GM19468 (cell line): ENCODE measurements at regions not wholly inside any gene's neighbourhood (a gene's known extent, or its start where the extent isn't known, plus 50 kb on each side); places are given as distances from the start of the nearest gene placed in this dataset.
"Not testable (repeated sequence)": the region's sequence is repeated elsewhere in the genome, so short reads cannot be mapped to it uniquely, and the experiment has no call there.

Experiments used
- ATAC-seq: cut with Tn5 transposase; IDR thresholded peaks from one replicate; pipeline ENCODE4 v1.9.1; 2021; ENCODE audit warnings: mild to moderate bottlenecking, moderate library complexity, moderate number of reproducible peaks; ENCODE audit not compliant: unreplicated experiment; ENCODE audit errors: extremely low read depth

GRCh38 chr5:89800735-89801134 is 608.8 kb downstream of the CETN3 start:
- ATAC-seq: not testable (repeated sequence)

- ATAC-seq: not testable (repeated sequence)
Measured at GRCh38 chr5:89794504-89794903, 615.1 kb downstream of the CETN3 start.

GRCh38 chr5:89779734-89780133 is 629.8 kb downstream of the CETN3 start:
- ATAC-seq: not testable (repeated sequence)

GRCh38 chr5:89777758-89778157 is 631.8 kb downstream of the CETN3 start:
- no peak for ATAC-seq

- ATAC-seq: no peak
Measured at GRCh38 chr5:89769975-89770374, 639.6 kb downstream of the CETN3 start.

DNA sequence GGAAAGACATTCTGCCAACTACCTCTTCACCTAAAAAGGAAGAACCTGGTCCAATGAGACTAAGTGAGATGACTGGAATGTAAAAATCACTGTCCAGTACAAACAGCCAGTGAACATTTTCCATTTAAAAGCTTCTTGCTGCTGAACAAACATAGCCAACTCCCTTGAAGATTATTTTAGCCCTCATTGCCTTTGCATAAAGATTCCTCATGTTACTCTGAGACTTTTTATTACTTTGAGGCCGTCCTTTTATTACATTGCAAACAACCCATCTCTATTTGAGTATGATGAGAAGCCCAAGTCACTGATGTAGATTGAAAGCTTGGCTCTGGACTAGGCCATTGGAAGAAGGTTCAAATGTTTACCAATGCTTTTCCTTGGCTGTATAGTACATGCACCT is 649.8 kb downstream of the CETN3 start:
- no peak for ATAC-seq

- ATAC-seq: no peak
Measured at GRCh38 chr5:89758146-89758545, 651.4 kb downstream of the CETN3 start.

GRCh38 chr5:89756955-89757354 is 652.6 kb downstream of the CETN3 start:
- no peak for ATAC-seq

GRCh38 chr5:89755024-89755423 is 654.5 kb downstream of the CETN3 start:
- ATAC-seq: no peak

- ATAC-seq: no peak
Measured at GRCh38 chr5:89735082-89735481, 674.5 kb downstream of the CETN3 start.

DNA sequence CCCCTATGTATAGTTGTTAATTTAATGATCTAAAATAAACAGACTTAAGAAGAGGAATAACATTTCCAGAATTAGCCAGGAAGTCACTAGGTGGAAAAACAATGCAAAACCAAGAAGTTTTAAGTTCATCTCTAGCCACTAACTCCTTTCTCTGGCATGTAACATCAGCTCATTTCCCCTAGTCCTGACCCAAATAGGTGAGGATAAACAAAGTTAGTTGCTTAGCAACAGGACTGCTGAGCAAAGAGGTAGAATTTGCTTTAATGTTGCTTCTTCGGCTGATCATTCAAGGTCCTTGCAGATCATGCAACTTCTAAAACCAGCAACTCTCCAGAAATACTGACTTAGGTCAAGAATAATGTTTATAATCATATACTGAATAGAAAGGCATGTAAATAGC is 675.8 kb downstream of the CETN3 start:
- no peak for ATAC-seq

- ATAC-seq: no peak
Measured at GRCh38 chr5:89729623-89730301, 679.8 kb downstream of the CETN3 start.

GRCh38 chr5:89728750-89729149 is 680.8 kb downstream of the CETN3 start:
- no peak for ATAC-seq

DNA sequence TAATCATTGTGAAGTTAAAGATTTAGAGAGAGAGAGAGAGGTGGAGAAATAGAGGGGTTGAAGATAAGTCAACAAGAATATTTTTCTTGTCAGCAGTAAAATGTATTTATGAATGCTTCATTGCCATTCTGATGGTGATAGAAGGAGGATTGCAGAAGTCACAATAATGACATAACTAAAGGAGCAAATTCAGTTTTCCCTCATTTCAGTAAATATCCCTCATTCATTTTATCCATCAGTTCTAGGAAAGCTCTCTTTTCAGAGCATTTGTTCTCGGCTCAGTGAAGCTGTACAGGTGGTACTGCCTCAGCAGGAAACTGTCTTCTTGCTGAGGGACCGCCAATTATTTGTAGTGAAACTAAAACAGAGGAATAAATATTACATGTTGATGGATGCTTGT is 681.4 kb downstream of the CETN3 start:
- no peak for ATAC-seq

GRCh38 chr5:89724379-89725095 is 685.0 kb downstream of the CETN3 start:
- ATAC-seq: no peak

- no peak for ATAC-seq
Measured at GRCh38 chr5:89723907-89724306, 685.6 kb downstream of the CETN3 start.

DNA sequence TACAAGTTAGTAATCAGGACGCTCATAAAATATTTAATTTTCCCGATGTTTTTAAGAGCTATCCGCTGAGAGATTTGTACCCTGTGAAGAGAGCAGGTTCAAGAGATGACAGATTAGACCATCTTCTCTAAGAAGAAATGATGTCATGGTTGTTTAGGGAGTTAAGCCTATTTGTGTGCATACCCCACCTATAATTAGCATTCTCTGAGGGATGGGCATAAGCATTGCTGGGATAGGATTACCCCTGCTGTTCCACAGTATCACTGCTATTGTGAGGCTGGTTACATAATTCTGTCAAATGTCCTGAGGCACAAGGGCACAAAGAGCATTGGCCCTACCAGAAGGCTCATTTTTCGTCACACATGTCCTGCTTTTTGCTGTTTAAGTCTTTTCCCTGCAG is 687.0 kb downstream of the CETN3 start:
- ATAC-seq: no peak

DNA sequence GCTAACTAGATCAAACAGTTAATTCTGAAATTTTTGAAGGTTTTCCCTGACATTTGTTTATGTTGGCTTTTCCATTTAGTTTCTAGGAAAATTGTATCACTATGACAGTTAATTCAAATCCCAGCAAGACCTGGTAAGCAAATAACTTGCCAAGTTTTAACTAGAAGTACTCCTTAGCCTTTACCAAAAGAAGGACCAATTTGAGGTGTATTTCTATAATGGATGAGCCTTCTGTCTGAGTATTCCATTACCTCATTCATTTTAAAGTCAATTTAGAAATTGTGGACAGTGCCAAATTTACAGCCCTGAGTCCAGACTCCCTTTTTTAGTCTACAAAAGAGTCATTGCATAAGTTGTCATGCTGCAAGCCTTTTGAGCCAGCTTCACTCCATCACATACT is 687.6 kb downstream of the CETN3 start:
- no peak for ATAC-seq

GRCh38 chr5:89721353-89721752 is 688.2 kb downstream of the CETN3 start:
- ATAC-seq: no peak

DNA sequence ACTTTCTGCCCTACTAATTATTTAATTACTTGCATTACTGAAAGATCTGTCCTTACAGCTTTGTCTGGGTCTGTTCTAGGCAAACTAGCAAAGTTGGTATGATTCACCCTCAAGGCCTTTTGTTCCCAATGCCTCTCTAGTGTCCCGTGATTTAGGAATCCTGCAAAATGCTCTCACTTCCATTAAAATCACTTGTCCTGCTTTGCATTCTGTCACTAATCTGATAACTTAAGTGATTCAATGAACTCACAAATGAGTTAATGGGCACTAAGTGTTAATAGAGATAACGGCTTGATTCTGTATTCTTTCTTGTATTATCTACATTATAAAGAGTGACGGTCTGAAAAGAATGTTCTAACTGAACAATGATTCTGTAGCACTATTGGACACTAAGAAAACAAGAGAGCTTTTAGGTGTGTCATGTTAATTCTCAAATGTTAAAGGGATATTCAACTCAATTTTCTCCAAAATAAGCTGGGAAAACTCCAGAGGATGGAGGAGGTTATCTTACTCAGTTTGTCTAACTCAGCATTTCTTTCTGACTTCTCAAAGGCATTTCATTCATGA is 697.3 kb downstream of the CETN3 start:
- no peak for ATAC-seq

DNA sequence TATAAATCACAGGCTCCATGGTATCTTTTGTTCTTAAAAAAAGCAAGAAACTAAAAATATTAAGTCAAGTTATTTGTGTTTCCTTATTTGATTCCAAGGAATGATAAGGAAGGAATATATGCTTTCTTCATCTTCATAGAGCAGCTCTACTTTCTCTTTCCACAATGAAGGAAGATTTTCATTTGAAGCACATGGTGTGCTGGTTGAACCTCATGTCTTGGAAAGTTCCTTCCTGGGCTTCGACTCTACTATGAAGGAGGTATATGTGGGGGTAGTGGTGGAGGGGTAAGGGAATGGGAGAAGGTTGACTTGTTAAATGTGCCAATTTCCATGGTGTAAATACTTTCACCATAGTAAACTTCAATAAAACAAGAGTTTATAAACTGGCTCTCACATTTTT is 698.0 kb downstream of the CETN3 start:
- no peak for ATAC-seq

DNA sequence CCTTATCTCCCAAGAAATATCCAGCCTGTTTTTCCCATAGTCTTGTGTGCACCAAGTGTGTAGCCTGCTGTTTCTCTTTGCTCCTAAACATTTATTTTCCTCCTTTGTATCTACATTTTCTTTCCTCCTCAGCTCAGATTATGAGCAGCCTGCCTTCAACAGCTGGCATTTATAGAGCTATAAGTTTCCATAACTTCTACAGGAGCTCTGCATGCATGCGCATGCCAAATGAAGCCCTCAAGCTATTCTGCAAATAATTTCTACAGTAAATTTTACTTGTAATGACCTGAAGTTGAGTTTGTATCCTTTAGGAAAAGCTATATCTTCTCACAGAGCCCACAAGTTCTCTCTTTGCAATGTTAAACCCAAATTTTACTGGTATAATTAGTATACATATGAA is 699.5 kb downstream of the CETN3 start:
- no peak for ATAC-seq
